Neural cell (in vitro differentiated cells): ENCODE measurements at regions not wholly inside any gene's neighbourhood (a gene's known extent, or its start where the extent isn't known, plus 50 kb on each side); places are given as distances from the start of the nearest gene placed in this dataset.

Experiments used
- EP300 ChIP-seq: fragments of 450-650 bp; conservative IDR thresholded peaks from 2 replicates; pipeline ENCODE4 v1.6.1; 2014; ENCODE audit warnings: antibody characterized with exemption, mild to moderate bottlenecking, moderate library complexity; ENCODE audit not compliant: poor library complexity, severe bottlenecking
- EZH2 ChIP-seq: fragments of 200-600, 300-800 bp; shearing (Covaris generic), sonication (generic); IDR thresholded peaks from 2 replicates; pipeline ENCODE4 v1.6.1; 2014; ENCODE audit warnings: antibody characterized with exemption, low read length, borderline replicate concordance, mild to moderate bottlenecking; ENCODE audit not compliant: insufficient read depth, poor library complexity, severe bottlenecking
- POLR2AphosphoS5 ChIP-seq: IDR thresholded peaks from 2 replicates; pipeline ENCODE4 v1.6.1; 2012
- RAD21 ChIP-seq: fragments of 450-650 bp; conservative IDR thresholded peaks from 2 replicates; pipeline ENCODE4 v1.6.1; 2014; ENCODE audit warnings: antibody characterized with exemption, mild to moderate bottlenecking, moderate library complexity
- SMC3 ChIP-seq: fragments of 450-650 bp; conservative IDR thresholded peaks from 2 replicates; pipeline ENCODE4 v1.6.1; 2014; ENCODE audit warnings: antibody characterized with exemption, mild to moderate bottlenecking, moderate library complexity; ENCODE audit not compliant: poor library complexity
- TAF1 ChIP-seq: IDR thresholded peaks from 2 replicates; pipeline ENCODE4 v1.6.1; 2012; ENCODE audit warnings: low read depth
- TF ChIP-seq, protein P1 (sequence below): fragments of 450-650 bp; IDR thresholded peaks from 2 replicates; pipeline ENCODE4 v1.5.1; 2014; ENCODE audit warnings: antibody characterized with exemption, mild to moderate bottlenecking, moderate library complexity; ENCODE audit not compliant: poor library complexity, severe bottlenecking
- TF ChIP-seq, protein P2 (sequence below): IDR thresholded peaks from 2 replicates; pipeline ENCODE4 v1.6.1; 2012; ENCODE audit warnings: borderline replicate concordance

DNA sequence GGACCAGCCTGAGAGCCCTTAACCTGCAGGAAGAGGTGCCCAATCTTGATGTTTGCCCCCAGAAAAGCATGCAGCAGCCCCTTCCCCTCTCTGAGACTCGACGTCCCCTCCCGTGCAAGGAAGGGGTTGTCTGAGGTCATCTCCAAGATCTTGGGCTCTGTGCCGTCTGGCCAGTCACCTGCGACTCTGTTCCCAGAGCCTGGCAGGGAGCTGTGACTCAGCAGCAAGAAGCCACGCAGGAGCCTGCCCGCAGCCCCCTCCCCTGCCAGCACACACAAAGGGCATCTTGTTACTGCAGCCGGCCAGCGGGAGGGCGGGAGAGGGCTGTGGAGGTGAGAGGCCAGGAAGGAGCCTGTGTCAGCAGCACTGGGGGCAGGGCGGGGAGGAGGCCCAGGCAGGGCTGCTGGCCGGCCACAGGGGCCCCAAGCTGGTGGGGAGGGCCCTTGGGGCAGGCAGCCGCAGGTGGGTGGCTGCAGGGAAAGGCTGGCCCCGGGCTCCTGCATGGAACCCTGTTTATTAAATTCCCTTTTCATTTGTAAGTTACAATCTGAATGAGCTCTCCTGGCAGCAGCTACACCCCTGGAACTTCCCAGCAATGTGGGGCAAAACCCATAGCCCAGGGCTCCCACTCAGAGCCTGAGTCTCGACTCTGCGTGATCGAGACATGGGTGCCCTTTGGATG, 103.7 kb upstream of the ZMIZ1 start:
- TF ChIP-seq EP300 (no peak), TAF1 (no peak), POLR2AphosphoS5 (no peak), EZH2 (no peak), RAD21 (no peak), SMC3 (no peak)
- TF ChIP-seq, protein P1, sequence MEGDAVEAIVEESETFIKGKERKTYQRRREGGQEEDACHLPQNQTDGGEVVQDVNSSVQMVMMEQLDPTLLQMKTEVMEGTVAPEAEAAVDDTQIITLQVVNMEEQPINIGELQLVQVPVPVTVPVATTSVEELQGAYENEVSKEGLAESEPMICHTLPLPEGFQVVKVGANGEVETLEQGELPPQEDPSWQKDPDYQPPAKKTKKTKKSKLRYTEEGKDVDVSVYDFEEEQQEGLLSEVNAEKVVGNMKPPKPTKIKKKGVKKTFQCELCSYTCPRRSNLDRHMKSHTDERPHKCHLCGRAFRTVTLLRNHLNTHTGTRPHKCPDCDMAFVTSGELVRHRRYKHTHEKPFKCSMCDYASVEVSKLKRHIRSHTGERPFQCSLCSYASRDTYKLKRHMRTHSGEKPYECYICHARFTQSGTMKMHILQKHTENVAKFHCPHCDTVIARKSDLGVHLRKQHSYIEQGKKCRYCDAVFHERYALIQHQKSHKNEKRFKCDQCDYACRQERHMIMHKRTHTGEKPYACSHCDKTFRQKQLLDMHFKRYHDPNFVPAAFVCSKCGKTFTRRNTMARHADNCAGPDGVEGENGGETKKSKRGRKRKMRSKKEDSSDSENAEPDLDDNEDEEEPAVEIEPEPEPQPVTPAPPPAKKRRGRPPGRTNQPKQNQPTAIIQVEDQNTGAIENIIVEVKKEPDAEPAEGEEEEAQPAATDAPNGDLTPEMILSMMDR, result no peak
- TF ChIP-seq, protein P2, sequence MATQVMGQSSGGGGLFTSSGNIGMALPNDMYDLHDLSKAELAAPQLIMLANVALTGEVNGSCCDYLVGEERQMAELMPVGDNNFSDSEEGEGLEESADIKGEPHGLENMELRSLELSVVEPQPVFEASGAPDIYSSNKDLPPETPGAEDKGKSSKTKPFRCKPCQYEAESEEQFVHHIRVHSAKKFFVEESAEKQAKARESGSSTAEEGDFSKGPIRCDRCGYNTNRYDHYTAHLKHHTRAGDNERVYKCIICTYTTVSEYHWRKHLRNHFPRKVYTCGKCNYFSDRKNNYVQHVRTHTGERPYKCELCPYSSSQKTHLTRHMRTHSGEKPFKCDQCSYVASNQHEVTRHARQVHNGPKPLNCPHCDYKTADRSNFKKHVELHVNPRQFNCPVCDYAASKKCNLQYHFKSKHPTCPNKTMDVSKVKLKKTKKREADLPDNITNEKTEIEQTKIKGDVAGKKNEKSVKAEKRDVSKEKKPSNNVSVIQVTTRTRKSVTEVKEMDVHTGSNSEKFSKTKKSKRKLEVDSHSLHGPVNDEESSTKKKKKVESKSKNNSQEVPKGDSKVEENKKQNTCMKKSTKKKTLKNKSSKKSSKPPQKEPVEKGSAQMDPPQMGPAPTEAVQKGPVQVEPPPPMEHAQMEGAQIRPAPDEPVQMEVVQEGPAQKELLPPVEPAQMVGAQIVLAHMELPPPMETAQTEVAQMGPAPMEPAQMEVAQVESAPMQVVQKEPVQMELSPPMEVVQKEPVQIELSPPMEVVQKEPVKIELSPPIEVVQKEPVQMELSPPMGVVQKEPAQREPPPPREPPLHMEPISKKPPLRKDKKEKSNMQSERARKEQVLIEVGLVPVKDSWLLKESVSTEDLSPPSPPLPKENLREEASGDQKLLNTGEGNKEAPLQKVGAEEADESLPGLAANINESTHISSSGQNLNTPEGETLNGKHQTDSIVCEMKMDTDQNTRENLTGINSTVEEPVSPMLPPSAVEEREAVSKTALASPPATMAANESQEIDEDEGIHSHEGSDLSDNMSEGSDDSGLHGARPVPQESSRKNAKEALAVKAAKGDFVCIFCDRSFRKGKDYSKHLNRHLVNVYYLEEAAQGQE, result no peak
